ENCODE measurements at regions not wholly inside any gene's neighbourhood (a gene's known extent, or its start where the extent isn't known, plus 50 kb on each side); places are given as distances from the start of the nearest gene placed in this dataset.

- Histone ChIP-seq H3K27ac (no peak overlapping the region), H3K4me1 (no peaks in the 10 kb centered on the region), H3K9me3 (no peaks in the 10 kb centered on the region), H3K27me3 (no peaks in the 10 kb centered on the region), H3K36me3 (no peaks in the 10 kb centered on the region), H3K4me3 (no peak overlapping the region), H3K9ac (ENCODE audit: low read depth in 2 of 2, low read length in 2 of 2) (no peak overlapping the region)
- DNase-seq: no peak
- no peak for TF ChIP-seq CTCF (IDR thresholded peaks at IDR 0.05)
- intact Hi-C loops (cut with DNase I): no loop called here
Measured at GRCh38 chr17:31692027-31692426, 167.0 kb downstream of the COPRS start.

GRCh38 chr17:31691251-31691905 is 167.7 kb downstream of the COPRS start:
- Histone ChIP-seq H3K4me1 (no peaks in the 10 kb centered on the region), H3K4me3 (no peak overlapping the region), H3K36me3 (no peaks in the 10 kb centered on the region), H3K9ac (ENCODE audit: low read depth in 2 of 2, low read length in 2 of 2) (no peak overlapping the region), H3K27me3 (no peaks in the 10 kb centered on the region), H3K27ac (no peak overlapping the region), H3K9me3 (no peaks in the 10 kb centered on the region)
- TF ChIP-seq CTCF (IDR thresholded peaks at IDR 0.05): no peak
- intact Hi-C loops (cut with DNase I): no loop called here
- no peak for DNase-seq

- no peak for DNase-seq
- Histone ChIP-seq H3K4me1 (no peaks in the 10 kb centered on the region), H3K9ac (ENCODE audit: low read depth in 2 of 2, low read length in 2 of 2) (no peak overlapping the region), H3K27me3 (no peaks in the 10 kb centered on the region), H3K4me3 (no peak overlapping the region), H3K27ac (no peak overlapping the region), H3K36me3 (no peaks in the 10 kb centered on the region), H3K9me3 (no peaks in the 10 kb centered on the region)
- intact Hi-C loops (cut with DNase I): no loop called here
- TF ChIP-seq CTCF (IDR thresholded peaks at IDR 0.05): no peak
Measured at GRCh38 chr17:31690151-31690551, 168.9 kb downstream of the COPRS start.

- Histone ChIP-seq H3K4me3 (no peak overlapping the region), H3K9ac (ENCODE audit: low read depth in 2 of 2, low read length in 2 of 2) (no peak overlapping the region), H3K27ac (no peak overlapping the region), H3K4me1 (no peaks in the 10 kb centered on the region), H3K27me3 (no peaks in the 10 kb centered on the region), H3K9me3 (no peaks in the 10 kb centered on the region), H3K36me3 (no peaks in the 10 kb centered on the region)
- TF ChIP-seq CTCF (IDR thresholded peaks at IDR 0.05): no peak
- DNase-seq: no peak
- intact Hi-C loops (cut with DNase I): no loop called here
Measured at GRCh38 chr17:31688701-31689100, 170.3 kb downstream of the COPRS start.

GRCh38 chr17:31687505-31688126 is 171.4 kb downstream of the COPRS start:
- no peak overlapping the region for H3K4me3 ChIP-seq
- H3K36me3 ChIP-seq: no peaks in the 10 kb centered on the region
- H3K4me1 ChIP-seq: no peaks in the 10 kb centered on the region
- no peaks in the 10 kb centered on the region for H3K27me3 ChIP-seq
- DNase-seq: no peak
- no peaks in the 10 kb centered on the region for H3K9me3 ChIP-seq
- no peak overlapping the region for H3K27ac ChIP-seq
- intact Hi-C loops (cut with DNase I): no loop called here
- H3K9ac ChIP-seq (ENCODE audit: low read depth in 2 of 2, low read length in 2 of 2): no peak overlapping the region
- TF ChIP-seq CTCF (IDR thresholded peaks at IDR 0.05): no peak

All from colonic mucosa (tissue), 4 donors.